ENCODE measurements at regions not wholly inside any gene's neighbourhood (a gene's known extent, or its start where the extent isn't known, plus 50 kb on each side); places are given as distances from the start of the nearest gene placed in this dataset.

DNA sequence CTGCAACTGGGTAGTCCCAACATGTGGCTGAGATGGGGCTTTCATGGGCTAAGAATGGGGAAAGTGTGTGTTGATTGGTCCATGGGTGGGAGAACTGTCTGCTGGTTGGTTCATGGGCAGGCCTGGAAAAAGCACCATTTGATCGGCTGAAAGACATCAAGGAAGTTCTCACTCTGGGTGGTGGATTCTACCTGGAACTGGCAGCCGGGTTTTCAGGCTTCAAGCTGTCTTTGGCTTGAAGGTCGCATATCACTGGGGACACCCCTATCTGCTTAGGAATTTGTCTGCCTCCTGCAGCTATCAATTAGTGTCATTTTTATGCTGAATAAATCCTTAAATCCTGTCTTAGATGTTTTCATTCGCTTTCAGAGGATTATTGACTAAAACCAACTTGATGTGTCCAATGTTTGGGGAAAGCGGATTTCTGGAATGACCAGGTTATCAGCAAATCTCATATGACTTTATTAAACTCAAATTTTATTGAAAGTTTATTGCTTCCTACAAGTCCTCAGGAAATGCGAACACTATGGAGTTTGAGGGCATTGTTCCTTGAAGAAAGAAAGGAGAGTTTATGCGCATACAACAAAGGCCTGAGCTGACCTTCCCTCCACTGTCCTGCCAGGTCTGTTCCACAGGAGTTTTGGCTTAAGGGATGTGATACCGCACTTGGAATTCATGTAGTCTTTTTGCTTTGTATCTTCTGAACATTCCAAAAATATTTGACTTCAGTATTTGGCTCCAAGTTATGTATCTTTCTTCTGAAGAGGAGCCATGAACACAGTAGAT is 451.1 kb downstream of the TUSC1 start:
- no peak for DNase-seq (ENCODE audit: low spot score in 2 of 2, unreplicated experiment in 2 of 2)

GRCh38 chr9:25225938-25226760 is 452.1 kb downstream of the TUSC1 start:
- TF ChIP-seq, protein P1, sequence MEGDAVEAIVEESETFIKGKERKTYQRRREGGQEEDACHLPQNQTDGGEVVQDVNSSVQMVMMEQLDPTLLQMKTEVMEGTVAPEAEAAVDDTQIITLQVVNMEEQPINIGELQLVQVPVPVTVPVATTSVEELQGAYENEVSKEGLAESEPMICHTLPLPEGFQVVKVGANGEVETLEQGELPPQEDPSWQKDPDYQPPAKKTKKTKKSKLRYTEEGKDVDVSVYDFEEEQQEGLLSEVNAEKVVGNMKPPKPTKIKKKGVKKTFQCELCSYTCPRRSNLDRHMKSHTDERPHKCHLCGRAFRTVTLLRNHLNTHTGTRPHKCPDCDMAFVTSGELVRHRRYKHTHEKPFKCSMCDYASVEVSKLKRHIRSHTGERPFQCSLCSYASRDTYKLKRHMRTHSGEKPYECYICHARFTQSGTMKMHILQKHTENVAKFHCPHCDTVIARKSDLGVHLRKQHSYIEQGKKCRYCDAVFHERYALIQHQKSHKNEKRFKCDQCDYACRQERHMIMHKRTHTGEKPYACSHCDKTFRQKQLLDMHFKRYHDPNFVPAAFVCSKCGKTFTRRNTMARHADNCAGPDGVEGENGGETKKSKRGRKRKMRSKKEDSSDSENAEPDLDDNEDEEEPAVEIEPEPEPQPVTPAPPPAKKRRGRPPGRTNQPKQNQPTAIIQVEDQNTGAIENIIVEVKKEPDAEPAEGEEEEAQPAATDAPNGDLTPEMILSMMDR (IDR thresholded peaks at IDR 0.05; ENCODE audit: unreplicated experiment): no peak
- H3K36me3 Mint-ChIP-seq: no peaks in the 10 kb centered on the region
- DNase-seq (ENCODE audit: low spot score in 2 of 2, unreplicated experiment in 2 of 2): no peak
- no peak overlapping the region for H3K4me3 Mint-ChIP-seq
- no peaks in the 10 kb centered on the region for H3K27me3 Mint-ChIP-seq (ENCODE audit: low read depth)
- H3K9me3 Mint-ChIP-seq: peaks cover 31% of the 10 kb centered on the region
- no peak overlapping the region for H3K27ac Mint-ChIP-seq
- H3K4me1 Mint-ChIP-seq: no peaks in the 10 kb centered on the region

More for the DNA sequence above, 451.1 kb downstream of the TUSC1 start:
- Mint-ChIP-seq H3K36me3 (no peaks in the 10 kb centered on the region), H3K27me3 (ENCODE audit: low read depth) (no peaks in the 10 kb centered on the region), H3K4me3 (no peak overlapping the region), H3K27ac (no peak overlapping the region), H3K9me3 (peaks cover 32% of the 10 kb centered on the region), H3K4me1 (no peaks in the 10 kb centered on the region)
- TF ChIP-seq, protein P1 (IDR thresholded peaks at IDR 0.05; ENCODE audit: unreplicated experiment): no peak

DNA sequence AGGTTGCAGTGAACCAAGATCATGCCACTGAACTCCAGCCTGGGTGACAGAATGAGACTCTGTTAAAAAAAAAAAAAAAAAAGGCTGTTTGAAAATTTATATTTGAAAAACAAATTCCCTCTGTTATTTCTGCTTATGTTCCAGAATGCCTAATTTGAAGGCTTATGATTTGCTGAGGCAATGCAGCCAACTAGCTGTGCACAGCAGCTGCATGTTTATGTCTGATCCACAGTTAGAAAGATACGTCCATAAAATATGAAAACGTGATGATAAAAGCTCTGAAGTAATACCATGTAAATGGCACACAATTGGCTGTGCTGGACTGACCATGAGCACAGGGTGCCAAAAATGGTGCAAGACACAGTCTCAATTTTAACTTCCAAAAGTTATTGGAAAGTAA is 453.2 kb downstream of the TUSC1 start:
- Mint-ChIP-seq H3K9me3 (peaks cover 20% of the 10 kb centered on the region), H3K36me3 (no peaks in the 10 kb centered on the region), H3K27me3 (ENCODE audit: low read depth) (no peaks in the 10 kb centered on the region), H3K4me1 (no peaks in the 10 kb centered on the region), H3K27ac (no peak overlapping the region), H3K4me3 (no peak overlapping the region)
- TF ChIP-seq, protein P1 (IDR thresholded peaks at IDR 0.05; ENCODE audit: unreplicated experiment): no peak
- DNase-seq (ENCODE audit: low spot score in 2 of 2, unreplicated experiment in 2 of 2): no peak

DNA sequence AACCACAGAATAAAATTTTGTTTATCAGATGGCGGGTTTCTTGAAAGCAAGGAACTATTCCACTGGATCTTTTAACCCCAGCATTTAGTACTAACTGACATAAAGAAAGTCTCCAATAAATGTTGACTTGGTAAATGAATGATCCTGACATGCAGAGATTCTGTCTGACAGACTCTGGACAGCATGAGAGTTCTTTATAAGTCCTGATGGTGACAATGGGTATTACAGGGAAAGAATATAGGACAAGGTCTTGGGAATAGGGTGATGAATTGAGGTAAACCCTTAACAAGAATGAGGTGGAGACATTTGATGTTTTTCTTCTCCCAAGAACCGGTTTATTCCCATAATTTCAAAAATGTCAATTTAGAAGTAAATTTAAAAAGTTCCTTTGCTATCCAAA is 453.9 kb downstream of the TUSC1 start:
- H3K36me3 Mint-ChIP-seq: no peaks in the 10 kb centered on the region
- H3K4me1 Mint-ChIP-seq: no peaks in the 10 kb centered on the region
- DNase-seq (ENCODE audit: low spot score in 2 of 2, unreplicated experiment in 2 of 2): no peak
- H3K27ac Mint-ChIP-seq: no peak overlapping the region
- TF ChIP-seq, protein P1 (IDR thresholded peaks at IDR 0.05; ENCODE audit: unreplicated experiment): no peak
- H3K9me3 Mint-ChIP-seq: peaks cover 13% of the 10 kb centered on the region
- no peak overlapping the region for H3K4me3 Mint-ChIP-seq
- H3K27me3 Mint-ChIP-seq (ENCODE audit: low read depth): no peaks in the 10 kb centered on the region

GRCh38 chr9:25212361-25212760 is 465.9 kb downstream of the TUSC1 start:
- H3K27me3 Mint-ChIP-seq (ENCODE audit: low read depth): peaks cover 2% of the 10 kb centered on the region
- H3K4me3 Mint-ChIP-seq: no peak overlapping the region
- H3K36me3 Mint-ChIP-seq: no peaks in the 10 kb centered on the region
- no peak for DNase-seq (ENCODE audit: low spot score in 2 of 2, unreplicated experiment in 2 of 2)
- H3K27ac Mint-ChIP-seq: no peak overlapping the region
- no peaks in the 10 kb centered on the region for H3K9me3 Mint-ChIP-seq
- no peaks in the 10 kb centered on the region for H3K4me1 Mint-ChIP-seq
- TF ChIP-seq, protein P1 (IDR thresholded peaks at IDR 0.05; ENCODE audit: unreplicated experiment): no peak

Measured in mesothelial cell of epicardium (in vitro differentiated cells).